ENCODE measurements at regions not wholly inside any gene's neighbourhood (a gene's known extent, or its start where the extent isn't known, plus 50 kb on each side); places are given as distances from the start of the nearest gene placed in this dataset.
A peak's percentile ranks its signal among the peaks of the same experiment; 100 is the strongest.

- DNase-seq (ENCODE audit: low spot score) (no peak), ATAC-seq (peak; percentile 47)
- Mint-ChIP-seq H3K27me3 (ENCODE audit: low read depth) (no peaks in the 10 kb centered on the region), H3K4me1 (0 out of 2 replicates have a peak, but pooled peaks cover 4% of the 10 kb centered on the region), H3K36me3 (peaks cover 41% of the 10 kb centered on the region), H3K27ac (no peak overlapping the region), H3K4me3 (no peak overlapping the region), H3K9me3 (peaks cover 59% of the 10 kb centered on the region)
- POLR2A ChIA-PET, result no interaction called here
- CTCF ChIA-PET, result no interaction called here
- TF ChIP-seq, protein P1, sequence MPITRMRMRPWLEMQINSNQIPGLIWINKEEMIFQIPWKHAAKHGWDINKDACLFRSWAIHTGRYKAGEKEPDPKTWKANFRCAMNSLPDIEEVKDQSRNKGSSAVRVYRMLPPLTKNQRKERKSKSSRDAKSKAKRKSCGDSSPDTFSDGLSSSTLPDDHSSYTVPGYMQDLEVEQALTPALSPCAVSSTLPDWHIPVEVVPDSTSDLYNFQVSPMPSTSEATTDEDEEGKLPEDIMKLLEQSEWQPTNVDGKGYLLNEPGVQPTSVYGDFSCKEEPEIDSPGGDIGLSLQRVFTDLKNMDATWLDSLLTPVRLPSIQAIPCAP (CRISPR knock-in tag; IDR thresholded peaks at IDR 0.05), result no peak
- no peak for TF ChIP-seq TEAD4 (CRISPR knock-in tag; IDR thresholded peaks at IDR 0.05)
- TF ChIP-seq AR (CRISPR knock-in tag; IDR thresholded peaks at IDR 0.05), result no peak
- no peak for TF ChIP-seq TEAD1 (CRISPR knock-in tag; IDR thresholded peaks at IDR 0.05)
- TF ChIP-seq ZNF512 (CRISPR knock-in tag; IDR thresholded peaks at IDR 0.05; ENCODE audit: borderline replicate concordance), result no peak
- no peak for TF ChIP-seq ZNF532 (CRISPR knock-in tag; IDR thresholded peaks at IDR 0.05; ENCODE audit: borderline replicate concordance)
- TF ChIP-seq MLX (CRISPR knock-in tag; IDR thresholded peaks at IDR 0.05), result no peak
- TF ChIP-seq HMGXB4 (CRISPR knock-in tag; IDR thresholded peaks at IDR 0.05), result no peak
- TF ChIP-seq, protein P2, sequence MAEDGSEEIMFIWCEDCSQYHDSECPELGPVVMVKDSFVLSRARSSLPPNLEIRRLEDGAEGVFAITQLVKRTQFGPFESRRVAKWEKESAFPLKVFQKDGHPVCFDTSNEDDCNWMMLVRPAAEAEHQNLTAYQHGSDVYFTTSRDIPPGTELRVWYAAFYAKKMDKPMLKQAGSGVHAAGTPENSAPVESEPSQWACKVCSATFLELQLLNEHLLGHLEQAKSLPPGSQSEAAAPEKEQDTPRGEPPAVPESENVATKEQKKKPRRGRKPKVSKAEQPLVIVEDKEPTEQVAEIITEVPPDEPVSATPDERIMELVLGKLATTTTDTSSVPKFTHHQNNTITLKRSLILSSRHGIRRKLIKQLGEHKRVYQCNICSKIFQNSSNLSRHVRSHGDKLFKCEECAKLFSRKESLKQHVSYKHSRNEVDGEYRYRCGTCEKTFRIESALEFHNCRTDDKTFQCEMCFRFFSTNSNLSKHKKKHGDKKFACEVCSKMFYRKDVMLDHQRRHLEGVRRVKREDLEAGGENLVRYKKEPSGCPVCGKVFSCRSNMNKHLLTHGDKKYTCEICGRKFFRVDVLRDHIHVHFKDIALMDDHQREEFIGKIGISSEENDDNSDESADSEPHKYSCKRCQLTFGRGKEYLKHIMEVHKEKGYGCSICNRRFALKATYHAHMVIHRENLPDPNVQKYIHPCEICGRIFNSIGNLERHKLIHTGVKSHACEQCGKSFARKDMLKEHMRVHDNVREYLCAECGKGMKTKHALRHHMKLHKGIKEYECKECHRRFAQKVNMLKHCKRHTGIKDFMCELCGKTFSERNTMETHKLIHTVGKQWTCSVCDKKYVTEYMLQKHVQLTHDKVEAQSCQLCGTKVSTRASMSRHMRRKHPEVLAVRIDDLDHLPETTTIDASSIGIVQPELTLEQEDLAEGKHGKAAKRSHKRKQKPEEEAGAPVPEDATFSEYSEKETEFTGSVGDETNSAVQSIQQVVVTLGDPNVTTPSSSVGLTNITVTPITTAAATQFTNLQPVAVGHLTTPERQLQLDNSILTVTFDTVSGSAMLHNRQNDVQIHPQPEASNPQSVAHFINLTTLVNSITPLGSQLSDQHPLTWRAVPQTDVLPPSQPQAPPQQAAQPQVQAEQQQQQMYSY (CRISPR knock-in tag; IDR thresholded peaks at IDR 0.05), result no peak
- TF ChIP-seq NFE2L1 (CRISPR knock-in tag; IDR thresholded peaks at IDR 0.05), result no peak
- TF ChIP-seq, protein P3, sequence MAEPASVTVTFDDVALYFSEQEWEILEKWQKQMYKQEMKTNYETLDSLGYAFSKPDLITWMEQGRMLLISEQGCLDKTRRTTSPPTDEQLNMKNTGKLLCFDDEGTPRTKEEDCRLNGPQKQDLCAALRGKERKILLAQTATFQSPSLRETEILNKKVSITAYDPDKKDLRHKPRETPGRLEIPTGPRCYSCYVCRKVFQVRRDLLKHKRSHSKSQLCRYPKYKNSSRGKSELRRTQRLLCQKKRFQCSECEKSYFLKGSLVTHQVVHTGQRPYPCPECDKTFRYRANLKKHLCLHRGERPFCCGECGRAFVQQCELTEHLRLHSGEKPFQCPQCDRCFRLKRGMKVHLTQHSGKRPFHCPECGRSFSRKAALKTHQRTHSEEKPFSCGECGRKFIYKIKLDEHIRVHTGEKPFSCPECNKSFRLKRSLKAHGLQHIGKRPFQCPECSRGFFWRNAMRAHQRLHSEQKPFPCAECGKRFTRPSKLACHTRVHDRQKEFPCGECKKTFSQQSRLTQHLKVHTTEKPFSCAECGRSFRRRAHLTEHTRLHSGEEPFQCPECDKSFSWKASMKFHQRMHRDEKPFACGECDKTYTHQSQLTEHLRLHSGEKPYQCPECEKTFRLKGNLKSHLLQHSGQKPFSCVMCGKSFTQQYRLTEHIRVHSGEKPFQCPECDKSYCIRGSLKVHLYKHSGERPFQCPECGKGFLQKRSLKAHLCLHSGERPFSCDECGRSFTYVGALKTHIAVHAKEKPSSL (CRISPR knock-in tag; conservative IDR thresholded peaks at IDR 0.05), result no peak
- TF ChIP-seq ATF2 (CRISPR knock-in tag; IDR thresholded peaks at IDR 0.05; ENCODE audit: borderline replicate concordance, low read depth), result no peak
- no peak for TF ChIP-seq ZNF416 (CRISPR knock-in tag; IDR thresholded peaks at IDR 0.05)
- TF ChIP-seq RELA (CRISPR knock-in tag; IDR thresholded peaks at IDR 0.05; ENCODE audit: borderline replicate concordance), result no peak
- no peak for TF ChIP-seq ZBTB21 (CRISPR knock-in tag; IDR thresholded peaks at IDR 0.05; ENCODE audit: borderline replicate concordance)
- TF ChIP-seq GABPB1 (CRISPR knock-in tag; IDR thresholded peaks at IDR 0.05), result no peak
- no peak for TF ChIP-seq SP1 (CRISPR knock-in tag; conservative IDR thresholded peaks at IDR 0.05)
These were observed 422.2 kb upstream of the SGO1 start for GRCh38 chr3:20608054-20608738.
